ENCODE measurements at regions not wholly inside any gene's neighbourhood (a gene's known extent, or its start where the extent isn't known, plus 50 kb on each side); places are given as distances from the start of the nearest gene placed in this dataset.

DNA sequence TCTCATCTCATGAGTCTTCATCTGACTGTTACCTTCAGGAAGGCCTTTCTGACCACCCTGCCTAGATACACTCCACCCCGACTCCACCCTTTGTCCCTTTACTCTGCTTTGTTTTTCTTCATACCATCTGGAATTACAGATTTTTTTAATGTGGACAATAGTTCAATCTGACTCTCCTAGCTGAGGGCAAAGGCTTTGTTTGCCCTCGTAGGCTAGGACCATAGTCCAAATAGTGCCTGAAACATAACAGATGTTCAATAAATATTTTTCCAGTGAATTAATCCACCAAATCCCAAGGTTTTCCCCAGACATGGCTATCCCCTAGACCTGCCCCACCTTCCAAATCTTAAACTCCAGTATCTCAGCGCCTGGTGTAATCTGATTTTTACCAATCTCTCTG, 176.5 kb upstream of the GJB5 start:
- no peak overlapping the region for H3K27ac ChIP-seq
- peaks cover 0 to 30% (median 13%) of the 10 kb centered on the region in 7 donors for H3K27me3 ChIP-seq
- peaks cover 0 to 5% (median 0%) of the 10 kb centered on the region in 11 donors for H3K9me3 ChIP-seq
- no peaks in the 10 kb centered on the region for H3K4me1 ChIP-seq
- H3K4me3 ChIP-seq, result no peak overlapping the region
- DNase-seq (no peak), ATAC-seq (no peak)
- intact Hi-C loops (cut with DNase I), result no loop called here
- 53 to 81% methylated on average over 3 of the region's 3 CpGs for WGBS, 2 donors
- no peak for TF ChIP-seq CTCF (IDR thresholded peaks at IDR 0.05)
- no peaks in the 10 kb centered on the region for H3K36me3 ChIP-seq

DNA sequence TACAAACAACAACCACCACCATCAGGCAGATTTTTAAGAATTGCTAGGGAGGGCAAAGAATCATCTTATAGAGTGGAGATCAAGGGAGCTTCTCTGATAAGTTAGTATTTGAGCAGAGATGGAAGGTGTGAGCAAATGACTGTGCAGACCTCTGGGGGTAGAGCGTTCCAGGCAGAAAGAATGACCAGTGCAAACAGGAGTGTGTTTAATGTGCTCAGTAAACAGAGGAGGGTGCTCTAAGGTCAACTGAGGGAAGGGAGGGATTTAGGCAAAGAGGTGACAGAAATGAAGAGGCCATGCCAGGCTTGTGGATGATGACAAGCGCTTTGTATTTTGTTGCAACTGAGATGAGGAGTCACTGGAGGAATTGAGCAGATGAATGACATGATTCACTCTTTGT, 172.5 kb upstream of the GJB5 start:
- peaks cover 0 to 42% (median 15%) of the 10 kb centered on the region in 7 donors for H3K27me3 ChIP-seq
- DNase-seq (no peak), ATAC-seq (no peak)
- WGBS, 2 donors, result 86 to 94% methylated on average over 2 of the region's 2 CpGs
- no peaks in the 10 kb centered on the region for H3K4me1 ChIP-seq
- peaks cover 0 to 5% (median 0%) of the 10 kb centered on the region in 11 donors for H3K9me3 ChIP-seq
- H3K27ac ChIP-seq, result no peak overlapping the region
- no peak overlapping the region for H3K4me3 ChIP-seq
- no peaks in the 10 kb centered on the region for H3K36me3 ChIP-seq
- intact Hi-C loops (cut with DNase I), result no loop called here
- no peak for TF ChIP-seq CTCF (IDR thresholded peaks at IDR 0.05)

DNA sequence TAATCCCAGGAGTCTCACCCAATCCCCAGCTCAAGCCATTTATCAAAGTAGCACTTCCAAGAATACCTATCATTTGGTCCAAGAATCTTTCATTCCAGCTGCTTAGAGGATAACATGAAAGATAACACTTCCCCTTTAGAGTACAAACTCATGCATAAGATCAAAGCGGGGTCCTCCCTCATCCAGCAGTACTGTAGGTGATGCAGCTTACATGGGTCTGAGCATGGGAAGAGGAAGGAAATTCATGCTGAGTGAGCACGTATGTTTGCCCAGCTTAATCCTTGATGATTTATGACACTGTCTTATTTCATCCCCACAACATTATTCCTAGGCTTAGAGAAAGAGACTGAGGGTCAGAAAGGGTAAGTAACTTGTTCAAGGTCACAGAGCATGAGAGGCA, 167.1 kb upstream of the GJB5 start:
- 55 to 65% methylated on average over 2 of the region's 2 CpGs for WGBS, 2 donors
- DNase-seq, result no peak
- no peak for ATAC-seq
- no peaks in the 10 kb centered on the region for H3K9me3 ChIP-seq
- no peaks in the 10 kb centered on the region for H3K36me3 ChIP-seq
- no peak overlapping the region for H3K4me3 ChIP-seq
- intact Hi-C loops (cut with DNase I), result no loop called here
- H3K4me1 ChIP-seq, result no peaks in the 10 kb centered on the region
- H3K27me3 ChIP-seq, result peaks cover 0 to 31% (median 8%) of the 10 kb centered on the region in 7 donors
- no peak overlapping the region for H3K27ac ChIP-seq
- TF ChIP-seq CTCF (IDR thresholded peaks at IDR 0.05), result no peak

DNA sequence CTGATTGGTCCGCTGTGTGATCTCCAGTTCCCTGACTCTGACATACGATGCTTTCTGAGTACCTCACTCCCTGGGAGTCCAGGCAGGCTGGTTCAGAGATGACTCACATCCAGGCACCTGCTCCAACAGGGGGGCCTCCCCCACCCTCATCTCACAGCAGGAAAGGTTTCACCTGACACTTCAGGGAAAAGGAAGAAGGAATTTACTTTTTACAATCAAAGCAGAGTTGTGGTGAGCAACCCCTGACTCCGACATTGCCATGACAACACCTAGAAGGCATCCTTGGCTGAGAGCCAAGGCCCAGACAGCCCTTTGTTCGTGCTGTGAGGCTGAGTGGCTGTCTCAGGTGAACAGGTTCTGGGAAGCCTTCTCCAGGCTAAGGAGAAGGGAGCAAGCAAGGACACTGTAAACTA, 164.6 kb upstream of the GJB5 start:
- 32 to 38% methylated on average over 4 of the region's 4 CpGs for WGBS, 2 donors
- H3K9me3 ChIP-seq, result no peaks in the 10 kb centered on the region
- no peak overlapping the region for H3K4me3 ChIP-seq
- H3K27me3 ChIP-seq, result peaks cover 0 to 23% (median 7%) of the 10 kb centered on the region in 7 donors
- no peaks in the 10 kb centered on the region for H3K36me3 ChIP-seq
- no peaks in the 10 kb centered on the region for H3K4me1 ChIP-seq
- intact Hi-C loops (cut with DNase I), result loop anchor here in 7 of 10 donors (10.0 kb wide), 3 partner anchors 135 to 955 kb away; no protein-coding TSS in a partner anchor
- ATAC-seq (no peak), DNase-seq (no peak)
- no peak for TF ChIP-seq CTCF (IDR thresholded peaks at IDR 0.05)
- no peak overlapping the region for H3K27ac ChIP-seq
